ENCODE measurements at regions not wholly inside any gene's neighbourhood (a gene's known extent, or its start where the extent isn't known, plus 50 kb on each side); places are given as distances from the start of the nearest gene placed in this dataset.
A peak's percentile ranks its signal among the peaks of the same experiment; 100 is the strongest.

DNA sequence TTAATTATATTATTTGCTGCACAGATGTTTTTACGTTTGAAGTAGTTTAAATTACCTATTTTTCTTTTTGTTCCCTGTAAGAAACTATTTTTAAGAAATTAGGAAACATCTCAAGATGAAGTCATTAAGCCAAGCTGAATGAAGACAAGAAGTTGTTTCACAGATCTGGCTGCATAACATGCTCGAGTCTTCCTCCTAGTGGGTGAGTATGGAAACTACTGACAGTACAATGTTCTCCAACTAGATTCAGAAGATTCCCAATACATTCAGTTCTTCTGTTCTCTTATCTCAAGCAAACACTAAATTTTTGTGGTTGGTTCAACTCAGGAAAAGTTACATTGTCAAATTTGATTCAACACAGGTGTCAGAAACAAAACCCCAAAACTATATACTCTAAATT, 256.8 kb upstream of the VCX start:
- H3K27ac ChIP-seq (ENCODE audit: insufficient read length, low read depth, low read length): no peak overlapping the region
- H3K27me3 Mint-ChIP-seq (ENCODE audit: low read depth): peaks cover 3% of the 10 kb centered on the region
- H2BK15ac ChIP-seq (ENCODE audit: low read depth, low read length): no peak overlapping the region
- H3K9ac ChIP-seq (ENCODE audit: extremely low read depth, insufficient read length, low read length): no peak overlapping the region
- no peaks in the 10 kb centered on the region for H3K79me1 ChIP-seq (ENCODE audit: insufficient read depth, low read depth, low read length, poor library complexity, severe bottlenecking)
- no peaks in the 10 kb centered on the region for H3K27me3 ChIP-seq (ENCODE audit: insufficient read depth, low read length)
- no peaks in the 10 kb centered on the region for H3K23me2 ChIP-seq (ENCODE audit: insufficient read length, low read depth, low read length, poor library complexity, severe bottlenecking)
- DNase-seq: no peak
- WGBS (ENCODE audit: extremely low coverage, insufficient read length, low lambda C conversion rate): no CpG with 5 or more reads among the region's 2 CpGs
- no peak overlapping the region for H3T11ph ChIP-seq (ENCODE audit: low read length)
- no peak overlapping the region for H2AK5ac ChIP-seq (ENCODE audit: insufficient read length, low read length)
- H3K9me3 Mint-ChIP-seq: no peaks in the 10 kb centered on the region
- H3K27ac Mint-ChIP-seq: no peak overlapping the region
- no peak overlapping the region for H4K91ac ChIP-seq (ENCODE audit: insufficient read length, low read depth, low read length)
- H2AFZ ChIP-seq (ENCODE audit: low read length): no peak overlapping the region
- no peak overlapping the region for H3K14ac ChIP-seq (ENCODE audit: insufficient read depth, low read length)
- no peak overlapping the region for H3K18ac ChIP-seq (ENCODE audit: insufficient read length, low read depth, low read length)
- no peaks in the 10 kb centered on the region for H3K36me3 Mint-ChIP-seq (ENCODE audit: insufficient read depth in 1 of 3, low read depth in 3 of 3)
- H3K4me1 ChIP-seq (ENCODE audit: insufficient read depth, low read length): no peaks in the 10 kb centered on the region
- H2BK120ac ChIP-seq (ENCODE audit: low read depth, low read length, poor library complexity, severe bottlenecking): no peak overlapping the region
- no peak overlapping the region for H2BK12ac ChIP-seq (ENCODE audit: insufficient read length, low read depth, low read length)
- H4K5ac ChIP-seq (ENCODE audit: insufficient read length, low read depth, low read length): no peak overlapping the region
- no peak overlapping the region for H2BK5ac ChIP-seq (ENCODE audit: insufficient read length, low read length)
- H4K8ac ChIP-seq (replicated peaks; ENCODE audit: insufficient read length, low read depth, low read length): no peak overlapping the region
- H2BK20ac ChIP-seq (ENCODE audit: low read depth, low read length, poor library complexity, severe bottlenecking): no peak overlapping the region
- no peak overlapping the region for H3K4me3 Mint-ChIP-seq
- no peak overlapping the region for H3K4me2 ChIP-seq (ENCODE audit: insufficient read depth, insufficient read length, low read length)
- no peak overlapping the region for H3K56ac ChIP-seq (ENCODE audit: insufficient read length, low read depth, low read length)
- peak; percentile 73 for TF ChIP-seq CTCF (conservative IDR thresholded peaks at IDR 0.05)
- H3K23ac ChIP-seq (ENCODE audit: insufficient read length, low read depth, low read length): no peak overlapping the region
- no peaks in the 10 kb centered on the region for H3K79me2 ChIP-seq (ENCODE audit: insufficient read depth, low read length)
- no peaks in the 10 kb centered on the region for H3K9me3 ChIP-seq (ENCODE audit: control insufficient read depth, low read depth, low read length)
- H4K20me1 ChIP-seq (ENCODE audit: control insufficient read depth, insufficient read depth, insufficient read length): no peaks in the 10 kb centered on the region
- no peak overlapping the region for H3K4ac ChIP-seq (ENCODE audit: low read depth, low read length)
- H3K4me1 Mint-ChIP-seq: no peaks in the 10 kb centered on the region; a peak in 1 of 4 replicates

Data from H9 (cell line).